ENCODE measurements at regions not wholly inside any gene's neighbourhood (a gene's known extent, or its start where the extent isn't known, plus 50 kb on each side); places are given as distances from the start of the nearest gene placed in this dataset.

DNA sequence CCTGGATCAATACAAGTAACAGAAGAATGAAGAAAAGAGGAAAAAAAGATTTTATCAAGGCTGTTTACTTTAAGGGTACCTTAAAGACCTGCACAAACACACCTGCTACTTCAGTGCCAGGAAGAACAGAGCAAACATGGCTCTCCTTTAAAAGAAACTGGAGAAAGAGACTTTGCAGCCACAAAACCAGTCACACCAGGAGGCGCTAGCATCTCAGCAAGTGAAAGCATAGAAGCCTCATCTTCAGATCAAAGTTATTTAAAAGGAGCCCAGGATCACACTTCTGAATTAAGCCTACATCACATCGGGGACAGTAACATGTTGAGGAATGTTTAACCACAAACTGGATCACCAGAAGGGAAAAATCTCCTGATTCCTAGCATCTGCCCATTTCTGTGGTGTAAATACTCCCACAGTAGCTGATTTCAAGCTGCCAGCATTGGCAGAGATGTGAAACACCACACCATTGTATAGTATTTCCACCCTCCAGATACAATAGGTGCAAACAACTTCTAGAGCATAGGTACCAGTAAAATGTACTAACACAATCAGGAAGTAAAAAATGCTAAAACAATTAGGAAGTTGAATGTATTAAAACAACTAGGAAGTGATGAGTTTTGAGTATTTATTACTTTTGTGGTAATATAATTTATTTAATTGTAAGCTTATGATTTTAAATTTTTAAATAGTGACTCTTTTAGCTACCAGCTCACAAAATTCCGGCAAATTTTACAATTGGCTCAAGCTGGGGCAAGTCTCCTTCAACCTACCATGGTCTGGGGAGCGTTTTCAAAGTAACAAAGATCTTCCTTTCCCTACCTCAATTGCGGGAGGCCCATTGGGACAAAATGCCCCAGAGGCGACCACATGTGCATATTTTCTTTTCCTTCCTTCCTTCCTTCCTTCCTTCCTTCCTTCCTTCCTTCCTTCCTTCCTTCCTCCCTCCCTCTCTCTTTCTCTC, 105.3 kb upstream of the CLDN14 start:
- CTCF ChIA-PET (ENCODE audit: low intra/inter-chr PET ratio, low total read pairs), result no interaction called here
- no peaks in the 10 kb centered on the region for H4K20me1 ChIP-seq (ENCODE audit: insufficient read depth, low read length)
- no peak for ATAC-seq

GRCh38 chr21:36587388-36587787, 107.5 kb upstream of the CLDN14 start:
- WGBS (ENCODE audit: low lambda C conversion rate), result 25% methylated on average over 5 of the region's 8 CpGs
- Histone ChIP-seq H3K4me2 (ENCODE audit: low read depth, low read length) (no peak overlapping the region), H3K79me2 (ENCODE audit: insufficient read depth, low read length) (no peaks in the 10 kb centered on the region), H3K27me3 (ENCODE audit: control insufficient read depth in 1 of 2, insufficient read depth in 2 of 2, low read length in 2 of 2) (peaks cover 0 to 17% of the 10 kb centered on the region in 2 experiments; a peak in 2 of 5 replicates), H3K27ac (ENCODE audit: extremely low read length, insufficient read depth, low read length) (no peak overlapping the region), H3K36me3 (replicated peaks in 1 of 2; ENCODE audit: control insufficient read depth in 1 of 2, insufficient read depth in 2 of 2, low read length in 2 of 2) (no peaks in the 10 kb centered on the region), H3K9ac (ENCODE audit: insufficient read depth, low read depth, low read length) (no peak overlapping the region), H2AFZ (ENCODE audit: low read length) (no peak overlapping the region), H3K4me3 (replicated peaks in 1 of 3; ENCODE audit: insufficient read depth in 1 of 3, low read depth in 2 of 3, low read length in 3 of 3) (no peak overlapping the region), H4K20me1 (ENCODE audit: insufficient read depth, low read length) (no peaks in the 10 kb centered on the region), H3K4me1 (ENCODE audit: insufficient read depth, low read length) (no peaks in the 10 kb centered on the region), H3K9me3 (ENCODE audit: low read length) (no peaks in the 10 kb centered on the region)
- intact Hi-C loops (cut with micrococcal nuclease; ENCODE audit: unreplicated experiment) (loop anchor here (10.0 kb wide), 1 partner anchor 83 kb away; no protein-coding TSS in a partner anchor), in situ Hi-C loops (cut with HindIII; ENCODE audit: extremely low pct_ligation_motif_present, low pct_unique_long_range_greater_than_20kb) (no loop called here)
- CTCF ChIA-PET (ENCODE audit: low intra/inter-chr PET ratio, low total read pairs), result no interaction called here
- no TSS peak for BruUV-seq (replicated peaks)
- FAIRE-seq (no peak), ATAC-seq (no peak), DNase-seq (ENCODE audit: low spot score) (no peak)
- POLR2A ChIA-PET, result no interaction called here
- TF ChIP-seq SOX13 (IDR thresholded peaks at IDR 0.05), result no peak
- TF ChIP-seq SOX13 (CRISPR knock-in tag; conservative IDR thresholded peaks at IDR 0.05 in 1 of 2, IDR thresholded peaks at IDR 0.05 in 1 of 2), result no peak
- TF ChIP-seq KLF6 (CRISPR knock-in tag; IDR thresholded peaks at IDR 0.05), result no peak
- TF ChIP-seq, protein P1, sequence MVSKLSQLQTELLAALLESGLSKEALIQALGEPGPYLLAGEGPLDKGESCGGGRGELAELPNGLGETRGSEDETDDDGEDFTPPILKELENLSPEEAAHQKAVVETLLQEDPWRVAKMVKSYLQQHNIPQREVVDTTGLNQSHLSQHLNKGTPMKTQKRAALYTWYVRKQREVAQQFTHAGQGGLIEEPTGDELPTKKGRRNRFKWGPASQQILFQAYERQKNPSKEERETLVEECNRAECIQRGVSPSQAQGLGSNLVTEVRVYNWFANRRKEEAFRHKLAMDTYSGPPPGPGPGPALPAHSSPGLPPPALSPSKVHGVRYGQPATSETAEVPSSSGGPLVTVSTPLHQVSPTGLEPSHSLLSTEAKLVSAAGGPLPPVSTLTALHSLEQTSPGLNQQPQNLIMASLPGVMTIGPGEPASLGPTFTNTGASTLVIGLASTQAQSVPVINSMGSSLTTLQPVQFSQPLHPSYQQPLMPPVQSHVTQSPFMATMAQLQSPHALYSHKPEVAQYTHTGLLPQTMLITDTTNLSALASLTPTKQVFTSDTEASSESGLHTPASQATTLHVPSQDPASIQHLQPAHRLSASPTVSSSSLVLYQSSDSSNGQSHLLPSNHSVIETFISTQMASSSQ (IDR thresholded peaks at IDR 0.05; ENCODE audit: low read depth), result no peak
- TF ChIP-seq, protein P1 (CRISPR knock-in tag; IDR thresholded peaks at IDR 0.05; ENCODE audit: borderline replicate concordance), result no peak
- TF ChIP-seq HNRNPLL (IDR thresholded peaks at IDR 0.05; ENCODE audit: low read depth, low read length, poor library complexity, severe bottlenecking), result no peak
- TF ChIP-seq MXI1 (IDR thresholded peaks at IDR 0.05; ENCODE audit: borderline replicate concordance, low read depth, low read length), result no peak
- TF ChIP-seq ZNF607 (CRISPR knock-in tag; IDR thresholded peaks at IDR 0.05; ENCODE audit: borderline replicate concordance), result no peak

More for the DNA sequence above, 105.3 kb upstream of the CLDN14 start:
- Histone ChIP-seq H3K27ac (ENCODE audit: extremely low read length, insufficient read depth, low read length) (no peak overlapping the region), H3K9ac (ENCODE audit: insufficient read depth, low read depth, low read length) (no peak overlapping the region), H3K9me3 (ENCODE audit: low read length) (no peaks in the 10 kb centered on the region), H3K4me3 (replicated peaks in 1 of 3; ENCODE audit: insufficient read depth in 1 of 3, low read depth in 2 of 3, low read length in 3 of 3) (no peak overlapping the region), H3K4me1 (ENCODE audit: insufficient read depth, low read length) (no peaks in the 10 kb centered on the region), H3K4me2 (ENCODE audit: low read depth, low read length) (no peak overlapping the region), H2AFZ (ENCODE audit: low read length) (no peak overlapping the region), H3K27me3 (ENCODE audit: control insufficient read depth in 1 of 2, insufficient read depth in 2 of 2, low read length in 2 of 2) (peaks cover 0 to 9% of the 10 kb centered on the region in 2 experiments; a peak in 1 of 5 replicates), H3K79me2 (ENCODE audit: insufficient read depth, low read length) (no peaks in the 10 kb centered on the region), H3K36me3 (replicated peaks in 1 of 2; ENCODE audit: control insufficient read depth in 1 of 2, insufficient read depth in 2 of 2, low read length in 2 of 2) (no peaks in the 10 kb centered on the region)
- POLR2A ChIA-PET, result no interaction called here
- DNase-seq (ENCODE audit: low spot score), result no peak
- in situ Hi-C loops (cut with HindIII; ENCODE audit: extremely low pct_ligation_motif_present, low pct_unique_long_range_greater_than_20kb), result no loop called here
- WGBS (ENCODE audit: low lambda C conversion rate), result 24% methylated on average over 5 of the region's 6 CpGs
- no TSS peak for BruUV-seq (replicated peaks)
- intact Hi-C loops (cut with micrococcal nuclease; ENCODE audit: unreplicated experiment), result loop anchor here (10.0 kb wide), 1 partner anchor 80 kb away; no protein-coding TSS in a partner anchor
- TF ChIP-seq STAG1 (CRISPR knock-in tag; IDR thresholded peaks at IDR 0.05), result peak; percentile 38
- TF ChIP-seq CREB1 (IDR thresholded peaks at IDR 0.05), result no peak
- no peak for TF ChIP-seq CREB1 (CRISPR knock-in tag; IDR thresholded peaks at IDR 0.05)
- TF ChIP-seq, protein P2, sequence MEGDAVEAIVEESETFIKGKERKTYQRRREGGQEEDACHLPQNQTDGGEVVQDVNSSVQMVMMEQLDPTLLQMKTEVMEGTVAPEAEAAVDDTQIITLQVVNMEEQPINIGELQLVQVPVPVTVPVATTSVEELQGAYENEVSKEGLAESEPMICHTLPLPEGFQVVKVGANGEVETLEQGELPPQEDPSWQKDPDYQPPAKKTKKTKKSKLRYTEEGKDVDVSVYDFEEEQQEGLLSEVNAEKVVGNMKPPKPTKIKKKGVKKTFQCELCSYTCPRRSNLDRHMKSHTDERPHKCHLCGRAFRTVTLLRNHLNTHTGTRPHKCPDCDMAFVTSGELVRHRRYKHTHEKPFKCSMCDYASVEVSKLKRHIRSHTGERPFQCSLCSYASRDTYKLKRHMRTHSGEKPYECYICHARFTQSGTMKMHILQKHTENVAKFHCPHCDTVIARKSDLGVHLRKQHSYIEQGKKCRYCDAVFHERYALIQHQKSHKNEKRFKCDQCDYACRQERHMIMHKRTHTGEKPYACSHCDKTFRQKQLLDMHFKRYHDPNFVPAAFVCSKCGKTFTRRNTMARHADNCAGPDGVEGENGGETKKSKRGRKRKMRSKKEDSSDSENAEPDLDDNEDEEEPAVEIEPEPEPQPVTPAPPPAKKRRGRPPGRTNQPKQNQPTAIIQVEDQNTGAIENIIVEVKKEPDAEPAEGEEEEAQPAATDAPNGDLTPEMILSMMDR (CRISPR knock-in tag; IDR thresholded peaks at IDR 0.05), result peak; percentile 32
- no peak for FAIRE-seq

Measured in HepG2 (cell line).